Adipocyte (in vitro differentiated cells): ENCODE measurements at regions not wholly inside any gene's neighbourhood (a gene's known extent, or its start where the extent isn't known, plus 50 kb on each side); places are given as distances from the start of the nearest gene placed in this dataset.
A peak's percentile ranks its signal among the peaks of the same experiment; 100 is the strongest.

Source experiments
- DNase-seq: peaks from one replicate; pipeline ENCODE4 v3.0.0-alpha.2; 2015; ENCODE audit warnings: low read depth
- H3K27me3 ChIP-seq: replicated peaks from 2 replicates; pipeline ENCODE4 v1.7.0; 2013; ENCODE audit warnings: mild to moderate bottlenecking, low read length, moderate library complexity; ENCODE audit not compliant: control insufficient read depth, insufficient read depth
- H3K36me3 ChIP-seq: 2 replicates; pipeline ENCODE4 v1.7.0; 2013; ENCODE audit warnings: low read length, mild to moderate bottlenecking, moderate library complexity; ENCODE audit not compliant: control insufficient read depth, insufficient read depth, severe bottlenecking
- H3K4me1 ChIP-seq: 2 replicates; pipeline ENCODE4 v1.7.0; 2013; ENCODE audit warnings: mild to moderate bottlenecking, low read length, moderate library complexity; ENCODE audit not compliant: control insufficient read depth, insufficient read depth
- H3K4me3 ChIP-seq: 2 replicates; pipeline ENCODE4 v1.7.0; 2013; ENCODE audit warnings: mild to moderate bottlenecking, low read length, moderate library complexity
- H3K9ac ChIP-seq: 2 replicates; pipeline ENCODE4 v1.7.0; 2013; ENCODE audit warnings: mild to moderate bottlenecking, low read length, moderate library complexity
- H3K9me3 ChIP-seq: 2 replicates; pipeline ENCODE4 v1.7.0; 2013; ENCODE audit warnings: mild to moderate bottlenecking, low read length, moderate library complexity; ENCODE audit not compliant: control insufficient read depth

- DNase-seq = no peak
- no peaks in the 10 kb centered on the region for H3K27me3 ChIP-seq
Observed at GRCh38 chr14:42293180-42293579, 686.5 kb downstream of the LRFN5 start.

GRCh38 chr14:42277840-42278239 lies 671.2 kb downstream of the LRFN5 start:
- no peak overlapping the region for H3K9ac ChIP-seq
- no peak overlapping the region for H3K4me3 ChIP-seq
- no peaks in the 10 kb centered on the region for H3K9me3 ChIP-seq
- H3K36me3 ChIP-seq = no peaks in the 10 kb centered on the region
- DNase-seq = no peak
- no peaks in the 10 kb centered on the region for H3K4me1 ChIP-seq
- H3K27me3 ChIP-seq = no peaks in the 10 kb centered on the region

More at GRCh38 chr14:42293180-42293579, 686.5 kb downstream of the LRFN5 start:
- Histone ChIP-seq H3K4me3 (no peak overlapping the region), H3K4me1 (no peaks in the 10 kb centered on the region), H3K9ac (no peak overlapping the region), H3K9me3 (no peaks in the 10 kb centered on the region), H3K36me3 (no peaks in the 10 kb centered on the region)

- Histone ChIP-seq H3K9me3 (peaks cover 12% of the 10 kb centered on the region), H3K4me1 (no peaks in the 10 kb centered on the region), H3K36me3 (no peaks in the 10 kb centered on the region), H3K27me3 (no peaks in the 10 kb centered on the region), H3K9ac (no peak overlapping the region), H3K4me3 (no peak overlapping the region)
- no peak for DNase-seq
Observed at GRCh38 chr14:42269234-42269633, 662.6 kb downstream of the LRFN5 start.

- Histone ChIP-seq H3K9me3 (peaks cover 10% of the 10 kb centered on the region), H3K36me3 (no peaks in the 10 kb centered on the region), H3K4me1 (no peaks in the 10 kb centered on the region), H3K9ac (no peak overlapping the region), H3K4me3 (no peak overlapping the region), H3K27me3 (no peaks in the 10 kb centered on the region)
- DNase-seq = no peak
Observed at GRCh38 chr14:42248131-42248530, 641.5 kb downstream of the LRFN5 start.

GRCh38 chr14:42241101-42241500 lies 634.4 kb downstream of the LRFN5 start:
- no peak for DNase-seq
- Histone ChIP-seq H3K4me1 (no peaks in the 10 kb centered on the region), H3K4me3 (no peak overlapping the region), H3K9ac (no peak overlapping the region), H3K27me3 (no peaks in the 10 kb centered on the region), H3K9me3 (peaks cover 24% of the 10 kb centered on the region), H3K36me3 (no peaks in the 10 kb centered on the region)

- no peak overlapping the region for H3K9ac ChIP-seq
- no peak overlapping the region for H3K4me3 ChIP-seq
- no peaks in the 10 kb centered on the region for H3K9me3 ChIP-seq
- H3K27me3 ChIP-seq = no peaks in the 10 kb centered on the region
- no peak for DNase-seq
- no peaks in the 10 kb centered on the region for H3K4me1 ChIP-seq
- no peaks in the 10 kb centered on the region for H3K36me3 ChIP-seq
Observed at GRCh38 chr14:42229976-42230375, 623.3 kb downstream of the LRFN5 start.

- Histone ChIP-seq H3K9ac (no peak overlapping the region), H3K36me3 (no peaks in the 10 kb centered on the region), H3K4me1 (peaks cover under 1% of the 10 kb centered on the region), H3K4me3 (no peak overlapping the region), H3K9me3 (no peaks in the 10 kb centered on the region), H3K27me3 (no peaks in the 10 kb centered on the region)
- DNase-seq = no peak
Observed at GRCh38 chr14:42229294-42229693, 622.6 kb downstream of the LRFN5 start.

- H3K36me3 ChIP-seq = no peaks in the 10 kb centered on the region
- no peak for DNase-seq
- H3K4me1 ChIP-seq = peaks cover 8% of the 10 kb centered on the region
- H3K9ac ChIP-seq = no peak overlapping the region
- no peaks in the 10 kb centered on the region for H3K9me3 ChIP-seq
- no peak overlapping the region for H3K4me3 ChIP-seq
- no peaks in the 10 kb centered on the region for H3K27me3 ChIP-seq
Observed at GRCh38 chr14:42228611-42229010, 621.9 kb downstream of the LRFN5 start.

GRCh38 chr14:42224053-42224888 lies 617.6 kb downstream of the LRFN5 start:
- Histone ChIP-seq H3K9me3 (no peaks in the 10 kb centered on the region), H3K9ac (no peak overlapping the region), H3K4me3 (no peak overlapping the region), H3K4me1 (peaks cover 16% of the 10 kb centered on the region), H3K36me3 (no peaks in the 10 kb centered on the region), H3K27me3 (no peaks in the 10 kb centered on the region)
- peak; percentile 89 for DNase-seq

- Histone ChIP-seq H3K27me3 (no peaks in the 10 kb centered on the region), H3K36me3 (no peaks in the 10 kb centered on the region), H3K4me3 (no peak overlapping the region), H3K9ac (peak overlapping the region; percentile 32), H3K4me1 (peaks cover 16% of the 10 kb centered on the region), H3K9me3 (no peaks in the 10 kb centered on the region)
- DNase-seq = peak; percentile 84
Observed at GRCh38 chr14:42222924-42223471, 616.3 kb downstream of the LRFN5 start.

- Histone ChIP-seq H3K4me1 (peaks cover 16% of the 10 kb centered on the region), H3K9ac (peak overlapping the region; percentile 34), H3K27me3 (no peaks in the 10 kb centered on the region), H3K9me3 (no peaks in the 10 kb centered on the region), H3K36me3 (no peaks in the 10 kb centered on the region), H3K4me3 (peak overlapping the region; percentile 50)
- peak; percentile 47 for DNase-seq
Observed at GRCh38 chr14:42214981-42215491, 608.4 kb downstream of the LRFN5 start.
